ENCODE measurements at regions not wholly inside any gene's neighbourhood (a gene's known extent, or its start where the extent isn't known, plus 50 kb on each side); places are given as distances from the start of the nearest gene placed in this dataset.

DNA sequence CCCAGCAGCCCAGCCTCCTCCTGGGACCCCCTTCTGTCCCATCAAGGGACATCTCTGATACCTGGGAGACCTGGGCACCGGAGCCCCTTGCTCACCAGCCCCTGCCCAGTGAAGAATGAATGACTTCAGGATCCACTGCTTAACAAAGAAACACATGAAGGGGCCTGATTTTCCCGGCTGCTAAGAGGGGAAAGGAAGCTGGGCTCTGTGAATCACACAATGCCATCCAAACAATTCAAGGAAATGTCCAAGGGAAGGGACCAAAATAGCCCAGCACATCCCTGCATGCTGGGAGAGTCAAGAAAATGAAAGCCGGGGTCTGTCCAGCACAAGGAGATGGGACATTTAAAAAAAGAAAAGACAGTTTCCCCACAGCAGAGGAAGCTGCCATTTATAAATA lies 128.7 kb upstream of the JCAD start:
- no peak overlapping the region; the same call in 1 of the 2 replicates for H3K14ac ChIP-seq (ENCODE audit: insufficient read depth, low read length)
- H3K79me2 ChIP-seq (ENCODE audit: insufficient read depth, low read length) = no peaks in the 10 kb centered on the region
- H4K91ac ChIP-seq (ENCODE audit: insufficient read length, low read depth, low read length) = no peak overlapping the region
- WGBS (ENCODE audit: extremely low coverage, insufficient read length, low lambda C conversion rate) = no CpG with 5 or more reads among the region's 3 CpGs
- no peak overlapping the region for H3K4me2 ChIP-seq (ENCODE audit: insufficient read depth, insufficient read length, low read length)
- no peaks in the 10 kb centered on the region for H3K79me1 ChIP-seq (ENCODE audit: insufficient read depth, low read depth, low read length, poor library complexity, severe bottlenecking)
- no peak overlapping the region for H2BK15ac ChIP-seq (ENCODE audit: low read depth, low read length)
- H4K20me1 ChIP-seq (ENCODE audit: control insufficient read depth, insufficient read depth, insufficient read length) = no peaks in the 10 kb centered on the region
- no peak overlapping the region for H2BK5ac ChIP-seq (ENCODE audit: insufficient read length, low read length)
- no peaks in the 10 kb centered on the region for H3K4me1 ChIP-seq (ENCODE audit: insufficient read depth, low read length)
- no peak overlapping the region for H2BK120ac ChIP-seq (ENCODE audit: low read depth, low read length, poor library complexity, severe bottlenecking)
- H3K27me3 ChIP-seq (ENCODE audit: insufficient read depth, low read length) = no peaks in the 10 kb centered on the region
- peaks cover 0 to 8% of the 10 kb centered on the region in 2 experiments; a peak in 3 of 4 replicates for H3K4me1 Mint-ChIP-seq
- DNase-seq = no peak
- H3K23me2 ChIP-seq (ENCODE audit: insufficient read length, low read depth, low read length, poor library complexity, severe bottlenecking) = no peaks in the 10 kb centered on the region
- no peak overlapping the region for H3K56ac ChIP-seq (ENCODE audit: insufficient read length, low read depth, low read length)
- no peak overlapping the region for H3K27ac ChIP-seq (ENCODE audit: insufficient read length, low read depth, low read length)
- no peak overlapping the region for H2BK12ac ChIP-seq (ENCODE audit: insufficient read length, low read depth, low read length)
- no peak overlapping the region for H4K5ac ChIP-seq (ENCODE audit: insufficient read length, low read depth, low read length)
- H2AK5ac ChIP-seq (ENCODE audit: insufficient read length, low read length) = no peak overlapping the region
- no peaks in the 10 kb centered on the region; the same call in none of the 2 replicates for H3K27me3 Mint-ChIP-seq (ENCODE audit: low read depth)
- H3K18ac ChIP-seq (ENCODE audit: insufficient read length, low read depth, low read length) = no peak overlapping the region
- no peak overlapping the region; a peak in 2 of 7 replicates for H3K27ac Mint-ChIP-seq
- no peak overlapping the region for H3T11ph ChIP-seq (ENCODE audit: low read length)
- H2BK20ac ChIP-seq (ENCODE audit: low read depth, low read length, poor library complexity, severe bottlenecking) = no peak overlapping the region
- no peak overlapping the region for H3K9ac ChIP-seq (ENCODE audit: extremely low read depth, insufficient read length, low read length)
- H4K8ac ChIP-seq (replicated peaks; ENCODE audit: insufficient read length, low read depth, low read length) = no peak overlapping the region
- H3K36me3 Mint-ChIP-seq (ENCODE audit: insufficient read depth in 1 of 3, low read depth in 3 of 3) = no peaks in the 10 kb centered on the region; a peak in 1 of 7 replicates
- no peak overlapping the region for H2AFZ ChIP-seq (ENCODE audit: low read length)
- H3K4me3 Mint-ChIP-seq = no peak overlapping the region
- no peak overlapping the region for H3K4ac ChIP-seq (ENCODE audit: low read depth, low read length)
- H3K23ac ChIP-seq (ENCODE audit: insufficient read length, low read depth, low read length) = no peak overlapping the region
- H3K9me3 ChIP-seq (ENCODE audit: control insufficient read depth, low read depth, low read length) = no peaks in the 10 kb centered on the region
- no peaks in the 10 kb centered on the region for H3K9me3 Mint-ChIP-seq
- no peak for TF ChIP-seq CTCF (conservative IDR thresholded peaks at IDR 0.05)
